Endodermal cell (in vitro differentiated cells): ENCODE measurements at regions not wholly inside any gene's neighbourhood (a gene's known extent, or its start where the extent isn't known, plus 50 kb on each side); places are given as distances from the start of the nearest gene placed in this dataset.

Experiments used
- DNase-seq: peaks from one replicate; pipeline ENCODE4 v3.0.0-alpha.2; 2017
- H3K27ac ChIP-seq: 2 replicates; pipeline ENCODE4 v1.5.1; 2013; ENCODE audit warnings: mild to moderate bottlenecking, low read depth, low read length, moderate library complexity
- H3K27me3 ChIP-seq: 2 replicates; pipeline ENCODE4 v1.6.1; 2013; ENCODE audit warnings: mild to moderate bottlenecking, low read length, moderate library complexity; ENCODE audit not compliant: insufficient read depth, control insufficient read depth, poor library complexity, severe bottlenecking
- H3K36me3 ChIP-seq: 2 replicates; pipeline ENCODE4 v1.7.0; 2013; ENCODE audit warnings: mild to moderate bottlenecking, low read length, moderate library complexity; ENCODE audit not compliant: control insufficient read depth, insufficient read depth
- H3K4me1 ChIP-seq: one replicate; pipeline ENCODE4 v1.7.0; 2013; ENCODE audit warnings: low read length; ENCODE audit not compliant: control insufficient read depth, insufficient read depth
- H3K4me3 ChIP-seq: 2 replicates; pipeline ENCODE4 v1.5.1; 2013; ENCODE audit warnings: mild to moderate bottlenecking, low read length, moderate library complexity
- H3K9ac ChIP-seq: 2 replicates; pipeline ENCODE4 v1.6.1; 2013; ENCODE audit warnings: mild to moderate bottlenecking, low read length, moderate library complexity; ENCODE audit not compliant: poor library complexity, severe bottlenecking; ENCODE audit errors: extremely low read depth
- H3K9me3 ChIP-seq: 2 replicates; pipeline ENCODE4 v1.6.1; 2013; ENCODE audit warnings: mild to moderate bottlenecking, low read length, moderate library complexity; ENCODE audit not compliant: control insufficient read depth
- H3K27ac Mint-ChIP-seq: 2 replicates; pipeline ENCODE4 v1.8.0; 2020; ENCODE audit warnings: mixed read lengths
- H3K27me3 Mint-ChIP-seq: 2 replicates; pipeline ENCODE4 v1.8.0; 2021; ENCODE audit warnings: mild to moderate bottlenecking, mixed read lengths; ENCODE audit not compliant: insufficient read depth
- H3K36me3 Mint-ChIP-seq: 2 replicates; pipeline ENCODE4 v1.8.0; 2020; ENCODE audit warnings: low read depth, mixed read lengths
- H3K4me1 Mint-ChIP-seq: 2 replicates; pipeline ENCODE4 v1.8.0; 2020; ENCODE audit warnings: mixed read lengths
- H3K4me3 Mint-ChIP-seq: 2 replicates; pipeline ENCODE4 v1.8.0; 2020; ENCODE audit warnings: mild to moderate bottlenecking, moderate library complexity, mixed read lengths
- H3K9me3 Mint-ChIP-seq: 2 replicates; pipeline ENCODE4 v1.8.0; 2020; ENCODE audit warnings: mild to moderate bottlenecking, mixed read lengths
- WGBS, 2 experiments: methylation state at CpG; one replicate each; pipeline versions ENCODE4 v1.1.5 to v1.1.7; 2013; ENCODE audit warnings: missing lambda C conversion rate in 2 of 2, mixed read lengths in 1 of 2; ENCODE audit not compliant: insufficient coverage in 1 of 2, insufficient read length in 1 of 2; 5-methylcytosine and 5-hydroxymethylcytosine counted together
- TF ChIP-seq, protein P1 (sequence below): fragments of 200-600 bp; sonication (generic); conservative IDR thresholded peaks from 2 replicates; pipeline ENCODE4 v1.5.0; 2021; ENCODE audit warnings: antibody characterized with exemption, mild to moderate bottlenecking

DNA sequence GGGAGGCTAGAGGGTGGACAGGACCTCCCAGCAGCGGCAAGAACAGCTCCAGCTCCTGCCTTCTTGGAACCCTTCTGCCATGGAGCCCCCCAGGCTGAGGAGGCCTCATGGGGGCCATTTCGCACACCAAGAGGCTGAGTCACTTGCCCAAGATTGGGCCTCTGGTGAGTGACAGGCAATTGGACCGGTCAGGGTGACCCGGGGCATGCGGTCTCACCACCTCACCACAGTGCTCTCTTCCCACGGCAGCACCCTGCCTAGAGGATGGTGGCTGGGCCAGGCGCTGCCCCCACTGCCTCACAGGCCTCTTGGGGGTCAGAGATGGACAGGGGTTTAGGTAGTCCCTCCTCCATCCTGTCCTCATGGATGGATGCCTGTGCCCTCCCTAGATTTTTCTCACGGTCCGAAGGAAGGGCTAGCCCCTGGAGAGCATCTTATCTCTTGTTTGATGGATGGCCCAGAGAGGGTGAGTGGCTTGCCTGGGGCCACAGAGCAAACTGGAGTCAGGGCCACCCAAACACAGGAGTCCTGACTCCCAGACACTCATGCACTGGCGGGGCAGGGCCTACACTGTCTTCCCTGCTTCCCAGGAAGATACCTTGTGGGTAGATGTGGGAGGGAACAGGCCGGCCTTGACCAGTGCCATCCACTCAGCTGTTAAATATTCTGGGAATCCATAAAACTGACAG, 119.2 kb downstream of the INHBB start:
- no peaks in the 10 kb centered on the region for H3K36me3 ChIP-seq
- Mint-ChIP-seq H3K9me3 (no peaks in the 10 kb centered on the region), H3K4me3 (peak overlapping the region; percentile 42), H3K27ac (no peak overlapping the region), H3K36me3 (no peaks in the 10 kb centered on the region), H3K27me3 (peaks cover 91% of the 10 kb centered on the region), H3K4me1 (peaks cover 30% of the 10 kb centered on the region)
- no peaks in the 10 kb centered on the region for H3K9me3 ChIP-seq
- H3K27me3 ChIP-seq = peaks cover 86% of the 10 kb centered on the region
- TF ChIP-seq, protein P1, sequence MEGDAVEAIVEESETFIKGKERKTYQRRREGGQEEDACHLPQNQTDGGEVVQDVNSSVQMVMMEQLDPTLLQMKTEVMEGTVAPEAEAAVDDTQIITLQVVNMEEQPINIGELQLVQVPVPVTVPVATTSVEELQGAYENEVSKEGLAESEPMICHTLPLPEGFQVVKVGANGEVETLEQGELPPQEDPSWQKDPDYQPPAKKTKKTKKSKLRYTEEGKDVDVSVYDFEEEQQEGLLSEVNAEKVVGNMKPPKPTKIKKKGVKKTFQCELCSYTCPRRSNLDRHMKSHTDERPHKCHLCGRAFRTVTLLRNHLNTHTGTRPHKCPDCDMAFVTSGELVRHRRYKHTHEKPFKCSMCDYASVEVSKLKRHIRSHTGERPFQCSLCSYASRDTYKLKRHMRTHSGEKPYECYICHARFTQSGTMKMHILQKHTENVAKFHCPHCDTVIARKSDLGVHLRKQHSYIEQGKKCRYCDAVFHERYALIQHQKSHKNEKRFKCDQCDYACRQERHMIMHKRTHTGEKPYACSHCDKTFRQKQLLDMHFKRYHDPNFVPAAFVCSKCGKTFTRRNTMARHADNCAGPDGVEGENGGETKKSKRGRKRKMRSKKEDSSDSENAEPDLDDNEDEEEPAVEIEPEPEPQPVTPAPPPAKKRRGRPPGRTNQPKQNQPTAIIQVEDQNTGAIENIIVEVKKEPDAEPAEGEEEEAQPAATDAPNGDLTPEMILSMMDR = no peak
- no peak overlapping the region for H3K9ac ChIP-seq
- peaks cover 18% of the 10 kb centered on the region for H3K4me1 ChIP-seq
- peak overlapping the region; percentile 56 for H3K4me3 ChIP-seq
- no peak overlapping the region for H3K27ac ChIP-seq
- WGBS, 2 experiments = 88 to 95% methylated on average over 4 to 11 of the region's 11 CpGs
- no peak for DNase-seq

DNA sequence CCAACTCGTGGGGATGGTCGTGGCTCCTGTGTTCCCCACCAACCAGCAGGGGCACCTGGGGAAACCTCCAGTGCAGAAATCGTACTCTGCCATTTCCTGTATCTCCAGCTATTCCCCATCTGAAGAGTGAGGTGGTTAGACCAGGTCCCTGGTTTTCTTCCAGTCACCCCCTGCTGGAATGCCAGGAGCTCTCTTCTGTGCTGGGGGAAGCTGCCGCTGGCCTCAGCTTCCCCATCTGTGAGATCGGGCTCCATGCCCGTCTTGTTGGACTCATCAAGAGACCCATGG, 119.7 kb downstream of the INHBB start:
- no peaks in the 10 kb centered on the region for H3K36me3 ChIP-seq
- H3K4me1 Mint-ChIP-seq = peaks cover 32% of the 10 kb centered on the region
- H3K4me1 ChIP-seq = peaks cover 18% of the 10 kb centered on the region
- no peak for DNase-seq
- peaks cover 88% of the 10 kb centered on the region for H3K27me3 ChIP-seq
- peak overlapping the region; percentile 42 for H3K4me3 Mint-ChIP-seq
- H3K27ac ChIP-seq = no peak overlapping the region
- H3K4me3 ChIP-seq = peak overlapping the region; percentile 56
- H3K36me3 Mint-ChIP-seq = no peaks in the 10 kb centered on the region
- no peak overlapping the region for H3K9ac ChIP-seq
- peaks cover 92% of the 10 kb centered on the region for H3K27me3 Mint-ChIP-seq
- TF ChIP-seq, protein P1 = peak; percentile 49
- H3K27ac Mint-ChIP-seq = peak overlapping the region; percentile 90
- WGBS, 2 experiments = 11 to 16% methylated on average over 6 of the region's 6 CpGs
- no peaks in the 10 kb centered on the region for H3K9me3 Mint-ChIP-seq
- no peaks in the 10 kb centered on the region for H3K9me3 ChIP-seq

DNA sequence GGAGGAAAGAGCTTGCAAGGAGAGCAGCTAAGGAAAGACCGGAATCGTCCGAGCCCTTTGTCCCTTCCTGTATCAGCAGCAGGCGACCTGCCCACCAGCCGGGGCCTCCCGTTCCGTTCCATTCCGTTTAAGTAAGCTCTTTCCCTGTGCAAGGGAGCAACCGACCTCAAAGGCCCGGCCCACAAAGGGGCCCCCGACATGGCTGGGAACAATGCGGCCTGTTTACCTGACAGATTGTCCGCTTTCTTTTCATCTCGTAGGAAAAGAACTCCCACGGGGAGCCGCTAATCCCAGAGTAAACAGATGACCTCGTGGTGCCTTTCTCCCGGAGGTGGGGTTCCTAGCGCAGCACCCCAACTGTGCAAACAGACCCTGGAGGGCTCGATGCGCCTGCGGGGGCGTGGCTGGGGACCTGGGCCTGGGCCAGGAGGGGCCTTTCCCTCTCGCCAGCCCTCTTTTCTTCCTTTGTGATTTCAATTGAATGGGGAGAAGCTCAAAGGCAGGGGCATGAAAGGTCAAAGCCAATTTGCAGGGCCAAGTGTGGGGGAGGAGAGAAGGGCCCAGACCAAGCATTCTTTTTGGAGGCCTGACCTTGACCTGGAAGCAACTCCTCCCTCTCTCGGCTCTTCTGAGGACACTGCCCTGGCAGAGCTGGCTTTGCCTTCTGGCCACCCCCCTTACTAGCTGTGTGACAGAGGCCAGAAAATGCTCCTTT, 120.2 kb downstream of the INHBB start:
- Histone ChIP-seq H3K9me3 (no peaks in the 10 kb centered on the region), H3K4me3 (peak overlapping the region; percentile 56), H3K36me3 (no peaks in the 10 kb centered on the region), H3K9ac (no peak overlapping the region), H3K4me1 (peaks cover 18% of the 10 kb centered on the region), H3K27me3 (peaks cover 88% of the 10 kb centered on the region), H3K27ac (no peak overlapping the region)
- Mint-ChIP-seq H3K27ac (peak overlapping the region; percentile 90), H3K36me3 (no peaks in the 10 kb centered on the region), H3K27me3 (peaks cover 92% of the 10 kb centered on the region), H3K4me3 (peak overlapping the region; percentile 42), H3K4me1 (peaks cover 30% of the 10 kb centered on the region), H3K9me3 (no peaks in the 10 kb centered on the region)
- DNase-seq = peak; percentile 97
- TF ChIP-seq, protein P1 = no peak
- 1 to 2% methylated on average over 22 to 25 of the region's 25 CpGs for WGBS, 2 experiments
